GM23338 (cell line): ENCODE measurements at regions not wholly inside any gene's neighbourhood (a gene's known extent, or its start where the extent isn't known, plus 50 kb on each side); places are given as distances from the start of the nearest gene placed in this dataset.

Source experiments
- ATAC-seq: fragments of 200-7000 bp; cut with Tn5 transposase; 3 replicates; pipeline ENCODE4 v1.9.1; 2020
- DNase-seq: peaks from one replicate; pipeline ENCODE4 v3.0.0-alpha.2; 2015; ENCODE audit warnings: low spot score
- H2AFZ ChIP-seq: fragments of 200-600 bp; sonication (generic); 2 replicates; pipeline ENCODE4 v1.8.0; 2016; ENCODE audit warnings: antibody characterized with exemption, mild to moderate bottlenecking, moderate library complexity
- H3F3A ChIP-seq: fragments of 200-600 bp; sonication (generic); replicated peaks from 2 replicates; pipeline ENCODE4 v1.8.0; 2017; ENCODE audit warnings: antibody characterized with exemption, mixed run types, low read depth
- H3K27ac ChIP-seq: fragments of 200-600 bp; sonication (generic); 2 replicates; pipeline ENCODE4 v1.6.1; 2016; ENCODE audit warnings: low read depth
- H3K27me3 ChIP-seq: fragments of 200-600 bp; sonication (generic); 2 replicates; pipeline ENCODE4 v1.8.0; 2016; ENCODE audit warnings: mild to moderate bottlenecking, mixed run types, moderate library complexity; ENCODE audit not compliant: insufficient read depth
- H3K36me3 ChIP-seq: fragments of 200-600 bp; sonication (generic); 2 replicates; pipeline ENCODE4 v1.8.0; 2016; ENCODE audit warnings: mild to moderate bottlenecking; ENCODE audit not compliant: insufficient read depth
- H3K4me1 ChIP-seq: fragments of 200-600 bp; sonication (generic); 2 replicates; pipeline ENCODE4 v1.8.0; 2016; ENCODE audit warnings: mild to moderate bottlenecking, moderate library complexity; ENCODE audit not compliant: insufficient read depth
- H3K4me2 ChIP-seq: fragments of 200-600 bp; sonication (generic); 2 replicates; pipeline ENCODE4 v1.7.1; 2017; ENCODE audit warnings: mixed run types
- H3K4me3 ChIP-seq: fragments of 200-600 bp; sonication (generic); 2 replicates; pipeline ENCODE4 v1.6.1; 2016; ENCODE audit warnings: mixed run types
- H3K79me2 ChIP-seq: fragments of 200-600 bp; sonication (generic); replicated peaks from 2 replicates; pipeline ENCODE4 v1.8.0; 2017; ENCODE audit warnings: mild to moderate bottlenecking; ENCODE audit not compliant: insufficient read depth
- H3K9me2 ChIP-seq: fragments of 200-600 bp; sonication (generic); 2 replicates; pipeline ENCODE4 v1.8.0; 2017; ENCODE audit not compliant: insufficient read depth
- H4K20me1 ChIP-seq: fragments of 200-600 bp; sonication (generic); replicated peaks from 2 replicates; pipeline ENCODE4 v1.8.0; 2017; ENCODE audit warnings: mild to moderate bottlenecking; ENCODE audit not compliant: insufficient read depth
- H3K27ac Mint-ChIP-seq: 2 replicates; pipeline ENCODE4 v1.8.0; 2020; ENCODE audit warnings: inconsistent platforms, mild to moderate bottlenecking, moderate library complexity, mixed read lengths
- H3K27me3 Mint-ChIP-seq: 3 replicates; pipeline ENCODE4 v1.8.0; 2022; ENCODE audit warnings: low read depth, mild to moderate bottlenecking, moderate library complexity, mixed read lengths, inconsistent platforms; ENCODE audit not compliant: insufficient read depth, poor library complexity
- H3K36me3 Mint-ChIP-seq: 3 replicates; pipeline ENCODE4 v1.8.0; 2021; ENCODE audit warnings: low read depth, mild to moderate bottlenecking, inconsistent platforms, moderate library complexity, mixed read lengths
- H3K4me1 Mint-ChIP-seq: 3 replicates; pipeline ENCODE4 v1.8.0; 2020; ENCODE audit warnings: mild to moderate bottlenecking, inconsistent platforms, mixed read lengths
- H3K4me3 Mint-ChIP-seq: 3 replicates; pipeline ENCODE4 v1.8.0; 2021; ENCODE audit warnings: moderate library complexity, mild to moderate bottlenecking, inconsistent platforms, mixed read lengths
- H3K9me3 Mint-ChIP-seq: 3 replicates; pipeline ENCODE4 v1.8.0; 2020; ENCODE audit warnings: moderate library complexity, mild to moderate bottlenecking, inconsistent platforms, mixed read lengths
- CREB1 ChIP-seq: fragments of 250-450 bp; sonication (Bioruptor Pico); IDR thresholded peaks from 2 replicates; pipeline ENCODE4 v1.5.0; 2020; ENCODE audit warnings: low read depth, mild to moderate bottlenecking, moderate library complexity
- CTCF ChIP-seq, 2 experiments: fragments of 200-600 bp in 1 of 2; sonication (generic) in 1 of 2; conservative IDR thresholded peaks; 2 replicates each; pipeline versions ENCODE4 v1.5.1 to v1.6.1; 2016 to 2017; ENCODE audit warnings: antibody characterized with exemption in 2 of 2, low read depth in 2 of 2, mild to moderate bottlenecking in 2 of 2, moderate library complexity in 1 of 2
- ETS1 ChIP-seq: IDR thresholded peaks from 2 replicates; pipeline ENCODE4 v1.6.1; 2016; ENCODE audit warnings: antibody characterized with exemption
- EZH2 ChIP-seq: fragments of 200-600 bp; sonication (generic); IDR thresholded peaks from one replicate; pipeline ENCODE4 v1.8.0; 2017; ENCODE audit warnings: antibody characterized with exemption, mild to moderate bottlenecking, low read depth; ENCODE audit not compliant: unreplicated experiment
- EZH2phosphoT487 ChIP-seq: fragments of 200-600 bp; sonication (generic); IDR thresholded peaks from one replicate; pipeline ENCODE4 v1.8.1; 2018; ENCODE audit warnings: antibody characterized with exemption; ENCODE audit not compliant: unreplicated experiment
- POLR2AphosphoS5 ChIP-seq: IDR thresholded peaks from 2 replicates; pipeline ENCODE4 v1.6.1; 2016; ENCODE audit warnings: antibody characterized with exemption, low read depth
- REST ChIP-seq: IDR thresholded peaks from one replicate; pipeline ENCODE4 v1.6.1; 2018; ENCODE audit warnings: antibody characterized with exemption; ENCODE audit not compliant: unreplicated experiment
- ZNF114 ChIP-seq: fragments of 250-450 bp; sonication (Bioruptor Pico); IDR thresholded peaks from 2 replicates; pipeline ENCODE4 v1.5.0; 2020; ENCODE audit warnings: mild to moderate bottlenecking, moderate library complexity
- ZNF331 ChIP-seq: fragments of 250-450 bp; sonication (Bioruptor Pico); IDR thresholded peaks from 2 replicates; pipeline ENCODE4 v1.5.0; 2020; ENCODE audit warnings: low read depth, mild to moderate bottlenecking, moderate library complexity
- ZNF462 ChIP-seq: fragments of 250-450 bp; sonication (Bioruptor Pico); IDR thresholded peaks from 2 replicates; pipeline ENCODE4 v1.5.0; 2020; ENCODE audit warnings: mild to moderate bottlenecking, moderate library complexity

GRCh38 chr11:130715085-130715876 is 201.0 kb downstream of the SNX19 start (continued):
- TF ChIP-seq REST (no peak), ZNF114 (CRISPR knock-in tag) (no peak), EZH2phosphoT487 (no peak), ZNF331 (CRISPR knock-in tag) (no peak), CTCF (conservative IDR thresholded peaks at IDR 0.05; ENCODE audit: low read depth in 2 of 2) (no peak)

- Mint-ChIP-seq H3K27ac (no peak overlapping the region), H3K9me3 (no peaks in the 10 kb centered on the region), H3K4me3 (no peak overlapping the region), H3K4me1 (peaks cover 2% of the 10 kb centered on the region; the same call in 1 of the 3 replicates), H3K36me3 (no peaks in the 10 kb centered on the region), H3K27me3 (peaks cover 6% of the 10 kb centered on the region)
- H3K79me2 ChIP-seq = no peaks in the 10 kb centered on the region
- H3F3A ChIP-seq = no peaks in the 10 kb centered on the region
- DNase-seq (no peak), ATAC-seq (no peak)
- no peak overlapping the region for H3K4me3 ChIP-seq
- H2AFZ ChIP-seq = no peak overlapping the region
- peaks cover 5% of the 10 kb centered on the region; the same call in 1 of the 2 replicates for H3K9me2 ChIP-seq
- no peaks in the 10 kb centered on the region for H3K36me3 ChIP-seq
- no peaks in the 10 kb centered on the region for H4K20me1 ChIP-seq
- H3K4me2 ChIP-seq = no peak overlapping the region
- no peaks in the 10 kb centered on the region for H3K4me1 ChIP-seq
- H3K27me3 ChIP-seq = no peaks in the 10 kb centered on the region
- no peak overlapping the region for H3K27ac ChIP-seq
- TF ChIP-seq ZNF331 (CRISPR knock-in tag) (no peak), ETS1 (no peak), ZNF462 (CRISPR knock-in tag) (no peak), CREB1 (no peak), EZH2 (no peak), POLR2AphosphoS5 (no peak)
Measured at GRCh38 chr11:130715877-130716220, 200.4 kb downstream of the SNX19 start.
